ENCODE measurements at regions not wholly inside any gene's neighbourhood (a gene's known extent, or its start where the extent isn't known, plus 50 kb on each side); places are given as distances from the start of the nearest gene placed in this dataset.
A peak's percentile ranks its signal among the peaks of the same experiment; 100 is the strongest.
"Not testable (repeated sequence)": the region's sequence is repeated elsewhere in the genome, so short reads cannot be mapped to it uniquely, and the experiment has no call there.

GRCh38 chr18:10077986-10078385 is 164.2 kb downstream of the VAPA start:
- no peak for DNase-seq (ENCODE audit: low read depth in 4 of 4, low spot score in 3 of 4)

GRCh38 chr18:10080372-10080771 is 166.6 kb downstream of the VAPA start:
- DNase-seq (ENCODE audit: low read depth in 4 of 4, low spot score in 3 of 4) = no peak

- no peak for DNase-seq (ENCODE audit: low read depth in 4 of 4, low spot score in 3 of 4)
Measured at GRCh38 chr18:10081492-10081891, 167.7 kb downstream of the VAPA start.

GRCh38 chr18:10085416-10085815 is 171.6 kb downstream of the VAPA start:
- no peak for DNase-seq (ENCODE audit: low read depth in 4 of 4, low spot score in 3 of 4)

- no peak for DNase-seq (ENCODE audit: low read depth in 4 of 4, low spot score in 3 of 4)
Measured at GRCh38 chr18:10085876-10086275, 172.1 kb downstream of the VAPA start.

- DNase-seq (ENCODE audit: low read depth in 4 of 4, low spot score in 3 of 4) = no peak
Measured at GRCh38 chr18:10086458-10087210, 172.8 kb downstream of the VAPA start.

GRCh38 chr18:10088734-10089133 is 174.9 kb downstream of the VAPA start:
- DNase-seq (ENCODE audit: low read depth in 4 of 4, low spot score in 3 of 4) = no peak

GRCh38 chr18:10089881-10090280 is 176.1 kb downstream of the VAPA start:
- no peak for DNase-seq (ENCODE audit: low read depth in 4 of 4, low spot score in 3 of 4)

- no peak for DNase-seq (ENCODE audit: low read depth in 4 of 4, low spot score in 3 of 4)
Measured at GRCh38 chr18:10090668-10091067, 176.9 kb downstream of the VAPA start.

- DNase-seq (ENCODE audit: low read depth in 4 of 4, low spot score in 3 of 4) = no peak
Measured at GRCh38 chr18:10093445-10093844, 179.6 kb downstream of the VAPA start.

GRCh38 chr18:10094154-10094553 is 180.3 kb downstream of the VAPA start:
- DNase-seq (ENCODE audit: low read depth in 4 of 4, low spot score in 3 of 4) = no peak

GRCh38 chr18:10094655-10095054 is 180.8 kb downstream of the VAPA start:
- no peak for DNase-seq (ENCODE audit: low read depth in 4 of 4, low spot score in 3 of 4)

GRCh38 chr18:10095356-10095755 is 181.5 kb downstream of the VAPA start:
- DNase-seq (ENCODE audit: low read depth in 4 of 4, low spot score in 3 of 4) = no peak

GRCh38 chr18:10099539-10100140 is 185.8 kb downstream of the VAPA start:
- no peak for DNase-seq (ENCODE audit: low read depth in 4 of 4, low spot score in 3 of 4)

- DNase-seq (ENCODE audit: low read depth in 4 of 4, low spot score in 3 of 4) = no peak
Measured at GRCh38 chr18:10100196-10100595, 186.4 kb downstream of the VAPA start.

- no peak for DNase-seq (ENCODE audit: low read depth in 4 of 4, low spot score in 3 of 4)
Measured at GRCh38 chr18:10100941-10101701, 187.3 kb downstream of the VAPA start.

GRCh38 chr18:10101729-10102128 is 187.9 kb downstream of the VAPA start:
- no peak for DNase-seq (ENCODE audit: low read depth in 4 of 4, low spot score in 3 of 4)

GRCh38 chr18:10105118-10105517 is 191.3 kb downstream of the VAPA start:
- DNase-seq (ENCODE audit: low read depth in 4 of 4, low spot score in 3 of 4) = not testable (repeated sequence)

- DNase-seq (ENCODE audit: low read depth in 4 of 4, low spot score in 3 of 4) = no peak
Measured at GRCh38 chr18:10111191-10111590, 197.4 kb downstream of the VAPA start.

GRCh38 chr18:10111944-10112343 is 198.1 kb downstream of the VAPA start:
- no peak for DNase-seq (ENCODE audit: low read depth in 4 of 4, low spot score in 3 of 4)

GRCh38 chr18:10113121-10114022 is 199.6 kb downstream of the VAPA start:
- DNase-seq (ENCODE audit: low read depth in 4 of 4, low spot score in 3 of 4) = peak in 1 of 4 donors; percentile 38

All from right renal pelvis (tissue), 4 donors.